Uterus (tissue), 3 donors: ENCODE measurements at regions not wholly inside any gene's neighbourhood (a gene's known extent, or its start where the extent isn't known, plus 50 kb on each side); places are given as distances from the start of the nearest gene placed in this dataset.
"Not testable (repeated sequence)": the region's sequence is repeated elsewhere in the genome, so short reads cannot be mapped to it uniquely, and the experiment has no call there.

Experiments
- DNase-seq, 2 donors: peaks; one replicate each; pipeline ENCODE4 v3.0.0-alpha.2; 2019 to 2020
- H3K27ac ChIP-seq, 2 donors: fragments of 200-600 bp; sonication (generic); 1 replicate in 1 of 2; 2 replicates in 1 of 2; pipeline ENCODE4 v1.5.1; 2016 to 2018
- H3K27me3 ChIP-seq, 2 donors: fragments of 200-600 bp; sonication (generic); one replicate each; pipeline ENCODE4 v1.5.1; 2018 to 2019; ENCODE audit warnings: control low read depth in 1 of 2
- H3K36me3 ChIP-seq, 2 donors: fragments of 200-600 bp; sonication (generic); one replicate each; pipeline ENCODE4 v1.5.1; 2019; ENCODE audit warnings: control low read depth in 1 of 2
- H3K4me1 ChIP-seq, 2 donors: fragments of 200-600 bp; sonication (generic); one replicate each; pipeline ENCODE4 v1.5.1; 2018 to 2019; ENCODE audit warnings: control low read depth in 1 of 2
- H3K4me3 ChIP-seq, 2 donors: fragments of 200-600 bp; sonication (generic); 1 replicate in 1 of 2; 2 replicates in 1 of 2; pipeline ENCODE4 v1.5.1; 2018 to 2019; ENCODE audit warnings: mild to moderate bottlenecking in 1 of 2
- H3K9me3 ChIP-seq, 2 donors: fragments of 200-600 bp; sonication (generic); one replicate each; pipeline ENCODE4 v1.5.1; 2019; ENCODE audit warnings: control low read depth in 1 of 2
- CTCF ChIP-seq, 4 experiments: fragments of 200-600 bp in 2 of 4; fragments of 450-650 bp in 2 of 4; sonication (generic) in 2 of 4; IDR thresholded peaks; one replicate each; pipeline ENCODE4 v1.5.1; 2016 to 2019; ENCODE audit warnings: antibody characterized with exemption in 4 of 4, mild to moderate bottlenecking in 2 of 4, moderate library complexity in 1 of 4
- POLR2A ChIP-seq, 2 donors: fragments of 450-650 bp; IDR thresholded peaks; one replicate each; pipeline ENCODE4 v1.6.1; 2016; ENCODE audit warnings: antibody characterized with exemption in 2 of 2, mild to moderate bottlenecking in 1 of 2, moderate library complexity in 1 of 2
- intact Hi-C: fragments of 100-400 bp; cut with DNase I; formaldehyde crosslinking; loops from one replicate; pipeline ENCODE4 v1.15.1; 2023; ENCODE audit warnings: low total_unique reads
- donor health status: DM: yes; HTN: yes; CAD: no.

GRCh38 chr15:19988094-19988660 is 553.4 kb downstream of the GOLGA6L6 start:
- intact Hi-C loops = no loop called here
- no peak for DNase-seq
- Histone ChIP-seq H3K27me3 (no peaks in the 10 kb centered on the region), H3K9me3 (no peaks in the 10 kb centered on the region), H3K27ac (no peak overlapping the region), H3K4me1 (no peaks in the 10 kb centered on the region), H3K4me3 (no peak overlapping the region), H3K36me3 (no peaks in the 10 kb centered on the region)
- TF ChIP-seq CTCF (IDR thresholded peaks at IDR 0.05) = no peak
- no peak for TF ChIP-seq POLR2A (IDR thresholded peaks at IDR 0.05)

- H3K36me3 ChIP-seq = no peaks in the 10 kb centered on the region
- intact Hi-C loops = no loop called here
- TF ChIP-seq POLR2A (IDR thresholded peaks at IDR 0.05) (no peak), CTCF (IDR thresholded peaks at IDR 0.05) (no peak)
Observed at GRCh38 chr15:19987389-19988048, 554.1 kb downstream of the GOLGA6L6 start.

GRCh38 chr15:19984101-19984500 is 557.5 kb downstream of the GOLGA6L6 start:
- no peaks in the 10 kb centered on the region for H3K9me3 ChIP-seq
- no peaks in the 10 kb centered on the region for H3K4me1 ChIP-seq
- no peak overlapping the region for H3K27ac ChIP-seq
- H3K27me3 ChIP-seq = no peaks in the 10 kb centered on the region
- no peak for DNase-seq
- intact Hi-C loops = no loop called here
- H3K4me3 ChIP-seq = no peak overlapping the region
- TF ChIP-seq POLR2A (IDR thresholded peaks at IDR 0.05) = no peak
- TF ChIP-seq CTCF (IDR thresholded peaks at IDR 0.05) = no peak
- no peaks in the 10 kb centered on the region for H3K36me3 ChIP-seq

More at GRCh38 chr15:19987389-19988048, 554.1 kb downstream of the GOLGA6L6 start:
- Histone ChIP-seq H3K4me1 (no peaks in the 10 kb centered on the region), H3K9me3 (no peaks in the 10 kb centered on the region), H3K4me3 (no peak overlapping the region), H3K27me3 (no peaks in the 10 kb centered on the region), H3K27ac (no peak overlapping the region)
- no peak for DNase-seq

GRCh38 chr15:19974998-19975397 is 566.6 kb downstream of the GOLGA6L6 start:
- no peaks in the 10 kb centered on the region for H3K36me3 ChIP-seq
- H3K27ac ChIP-seq = no peak overlapping the region
- intact Hi-C loops = no loop called here
- no peaks in the 10 kb centered on the region for H3K4me1 ChIP-seq
- no peak overlapping the region for H3K4me3 ChIP-seq
- no peaks in the 10 kb centered on the region for H3K27me3 ChIP-seq
- DNase-seq = no peak
- H3K9me3 ChIP-seq = no peaks in the 10 kb centered on the region
- TF ChIP-seq CTCF (IDR thresholded peaks at IDR 0.05) = no peak

GRCh38 chr15:19973718-19974117 is 567.9 kb downstream of the GOLGA6L6 start:
- H3K27ac ChIP-seq = no peak overlapping the region
- intact Hi-C loops = no loop called here
- no peaks in the 10 kb centered on the region for H3K9me3 ChIP-seq
- TF ChIP-seq CTCF (IDR thresholded peaks at IDR 0.05) = no peak
- TF ChIP-seq POLR2A (IDR thresholded peaks at IDR 0.05) = no peak
- H3K4me1 ChIP-seq = no peaks in the 10 kb centered on the region
- no peaks in the 10 kb centered on the region for H3K27me3 ChIP-seq
- no peaks in the 10 kb centered on the region for H3K36me3 ChIP-seq
- DNase-seq = no peak
- H3K4me3 ChIP-seq = no peak overlapping the region

GRCh38 chr15:19972582-19972981 is 569.0 kb downstream of the GOLGA6L6 start:
- intact Hi-C loops = not testable (repeated sequence)

GRCh38 chr15:19965574-19965973 is 576.0 kb downstream of the GOLGA6L6 start:
- H3K27ac ChIP-seq, DNase-seq, H3K4me1 ChIP-seq, H3K36me3 ChIP-seq, H3K9me3 ChIP-seq, H3K4me3 ChIP-seq, intact Hi-C loops, H3K27me3 ChIP-seq: not testable (repeated sequence)

More at GRCh38 chr15:19972582-19972981, 569.0 kb downstream of the GOLGA6L6 start:
- H3K27me3 ChIP-seq, H3K4me1 ChIP-seq, H3K9me3 ChIP-seq, H3K36me3 ChIP-seq, H3K27ac ChIP-seq, DNase-seq, H3K4me3 ChIP-seq: not testable (repeated sequence)

GRCh38 chr15:19964480-19964879 is 577.1 kb downstream of the GOLGA6L6 start:
- H3K36me3 ChIP-seq, H3K27ac ChIP-seq, DNase-seq, H3K9me3 ChIP-seq, H3K27me3 ChIP-seq, intact Hi-C loops, H3K4me3 ChIP-seq, H3K4me1 ChIP-seq: not testable (repeated sequence)
